WTC11 (cell line): ENCODE measurements at regions not wholly inside any gene's neighbourhood (a gene's known extent, or its start where the extent isn't known, plus 50 kb on each side); places are given as distances from the start of the nearest gene placed in this dataset.

Source experiments
- CBFB ChIP-seq: sonication (generic); formaldehyde crosslinking; IDR thresholded peaks from 2 replicates; pipeline ENCODE4 v1.8.1; 2022; ENCODE audit warnings: mild to moderate bottlenecking, low read depth, missing genetic modification reagents
- CREB1 ChIP-seq: sonication (generic); formaldehyde crosslinking; IDR thresholded peaks from 2 replicates; pipeline ENCODE4 v1.8.0; 2023; ENCODE audit warnings: mild to moderate bottlenecking, missing genetic modification reagents
- NFE2L1 ChIP-seq: sonication (generic); formaldehyde crosslinking; IDR thresholded peaks from 2 replicates; pipeline ENCODE4 v1.8.1; 2023; ENCODE audit warnings: missing genetic modification reagents
- SP1 ChIP-seq: sonication (generic); formaldehyde crosslinking; conservative IDR thresholded peaks from 2 replicates; pipeline ENCODE4 v1.8.1; 2022; ENCODE audit warnings: missing genetic modification reagents
- TF ChIP-seq, protein P1 (sequence below): fragments of 200-600 bp; IDR thresholded peaks from 2 replicates; pipeline ENCODE4 v1.8.0; 2022; ENCODE audit warnings: antibody characterized with exemption
- TF ChIP-seq, protein P2 (sequence below): sonication (generic); formaldehyde crosslinking; IDR thresholded peaks from 2 replicates; pipeline ENCODE4 v1.8.1; 2022; ENCODE audit warnings: low read depth, missing genetic modification reagents, borderline replicate concordance
- TF ChIP-seq, protein P3 (sequence below): sonication (generic); formaldehyde crosslinking; IDR thresholded peaks from 2 replicates; pipeline ENCODE4 v1.8.0; 2022; ENCODE audit warnings: mild to moderate bottlenecking, missing genetic modification reagents
- TF ChIP-seq, protein P4 (sequence below): sonication (generic); formaldehyde crosslinking; IDR thresholded peaks from 2 replicates; pipeline ENCODE4 v1.8.0; 2023; ENCODE audit warnings: missing genetic modification reagents
- TF ChIP-seq, protein P5 (sequence below): sonication (generic); formaldehyde crosslinking; IDR thresholded peaks from 2 replicates; pipeline ENCODE4 v1.8.0; 2023; ENCODE audit warnings: mild to moderate bottlenecking, missing genetic modification reagents

DNA sequence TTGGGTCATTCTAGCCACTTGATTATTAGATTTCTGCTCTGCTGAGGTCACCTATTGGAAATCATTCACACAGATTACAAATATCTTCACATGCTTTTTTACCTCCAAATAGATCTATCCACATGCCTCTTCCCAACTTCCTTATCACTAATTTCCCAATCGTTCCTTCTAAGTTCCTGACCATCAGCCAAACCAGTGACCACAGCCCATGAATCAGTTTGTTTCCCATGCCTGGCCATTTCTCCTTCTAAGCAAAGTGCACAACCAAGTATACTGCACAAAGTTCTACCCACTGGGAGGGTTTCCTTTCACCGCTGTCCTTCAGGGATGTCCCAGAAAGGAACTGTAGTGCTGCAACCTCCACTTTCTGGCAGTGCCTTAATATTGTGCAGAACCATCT is 140.5 kb upstream of the SYNDIG1 start:
- TF ChIP-seq, protein P1, sequence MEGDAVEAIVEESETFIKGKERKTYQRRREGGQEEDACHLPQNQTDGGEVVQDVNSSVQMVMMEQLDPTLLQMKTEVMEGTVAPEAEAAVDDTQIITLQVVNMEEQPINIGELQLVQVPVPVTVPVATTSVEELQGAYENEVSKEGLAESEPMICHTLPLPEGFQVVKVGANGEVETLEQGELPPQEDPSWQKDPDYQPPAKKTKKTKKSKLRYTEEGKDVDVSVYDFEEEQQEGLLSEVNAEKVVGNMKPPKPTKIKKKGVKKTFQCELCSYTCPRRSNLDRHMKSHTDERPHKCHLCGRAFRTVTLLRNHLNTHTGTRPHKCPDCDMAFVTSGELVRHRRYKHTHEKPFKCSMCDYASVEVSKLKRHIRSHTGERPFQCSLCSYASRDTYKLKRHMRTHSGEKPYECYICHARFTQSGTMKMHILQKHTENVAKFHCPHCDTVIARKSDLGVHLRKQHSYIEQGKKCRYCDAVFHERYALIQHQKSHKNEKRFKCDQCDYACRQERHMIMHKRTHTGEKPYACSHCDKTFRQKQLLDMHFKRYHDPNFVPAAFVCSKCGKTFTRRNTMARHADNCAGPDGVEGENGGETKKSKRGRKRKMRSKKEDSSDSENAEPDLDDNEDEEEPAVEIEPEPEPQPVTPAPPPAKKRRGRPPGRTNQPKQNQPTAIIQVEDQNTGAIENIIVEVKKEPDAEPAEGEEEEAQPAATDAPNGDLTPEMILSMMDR: no peak
- no peak for TF ChIP-seq SP1
- TF ChIP-seq, protein P2, sequence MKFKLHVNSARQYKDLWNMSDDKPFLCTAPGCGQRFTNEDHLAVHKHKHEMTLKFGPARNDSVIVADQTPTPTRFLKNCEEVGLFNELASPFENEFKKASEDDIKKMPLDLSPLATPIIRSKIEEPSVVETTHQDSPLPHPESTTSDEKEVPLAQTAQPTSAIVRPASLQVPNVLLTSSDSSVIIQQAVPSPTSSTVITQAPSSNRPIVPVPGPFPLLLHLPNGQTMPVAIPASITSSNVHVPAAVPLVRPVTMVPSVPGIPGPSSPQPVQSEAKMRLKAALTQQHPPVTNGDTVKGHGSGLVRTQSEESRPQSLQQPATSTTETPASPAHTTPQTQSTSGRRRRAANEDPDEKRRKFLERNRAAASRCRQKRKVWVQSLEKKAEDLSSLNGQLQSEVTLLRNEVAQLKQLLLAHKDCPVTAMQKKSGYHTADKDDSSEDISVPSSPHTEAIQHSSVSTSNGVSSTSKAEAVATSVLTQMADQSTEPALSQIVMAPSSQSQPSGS (CRISPR knock-in tag): no peak
- TF ChIP-seq CREB1 (CRISPR knock-in tag): no peak
- TF ChIP-seq, protein P3, sequence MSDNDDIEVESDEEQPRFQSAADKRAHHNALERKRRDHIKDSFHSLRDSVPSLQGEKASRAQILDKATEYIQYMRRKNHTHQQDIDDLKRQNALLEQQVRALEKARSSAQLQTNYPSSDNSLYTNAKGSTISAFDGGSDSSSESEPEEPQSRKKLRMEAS (CRISPR knock-in tag): no peak
- no peak for TF ChIP-seq NFE2L1 (CRISPR knock-in tag)
- no peak for TF ChIP-seq CBFB (CRISPR knock-in tag)
- TF ChIP-seq, protein P4, sequence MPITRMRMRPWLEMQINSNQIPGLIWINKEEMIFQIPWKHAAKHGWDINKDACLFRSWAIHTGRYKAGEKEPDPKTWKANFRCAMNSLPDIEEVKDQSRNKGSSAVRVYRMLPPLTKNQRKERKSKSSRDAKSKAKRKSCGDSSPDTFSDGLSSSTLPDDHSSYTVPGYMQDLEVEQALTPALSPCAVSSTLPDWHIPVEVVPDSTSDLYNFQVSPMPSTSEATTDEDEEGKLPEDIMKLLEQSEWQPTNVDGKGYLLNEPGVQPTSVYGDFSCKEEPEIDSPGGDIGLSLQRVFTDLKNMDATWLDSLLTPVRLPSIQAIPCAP (CRISPR knock-in tag): no peak
- TF ChIP-seq, protein P5, sequence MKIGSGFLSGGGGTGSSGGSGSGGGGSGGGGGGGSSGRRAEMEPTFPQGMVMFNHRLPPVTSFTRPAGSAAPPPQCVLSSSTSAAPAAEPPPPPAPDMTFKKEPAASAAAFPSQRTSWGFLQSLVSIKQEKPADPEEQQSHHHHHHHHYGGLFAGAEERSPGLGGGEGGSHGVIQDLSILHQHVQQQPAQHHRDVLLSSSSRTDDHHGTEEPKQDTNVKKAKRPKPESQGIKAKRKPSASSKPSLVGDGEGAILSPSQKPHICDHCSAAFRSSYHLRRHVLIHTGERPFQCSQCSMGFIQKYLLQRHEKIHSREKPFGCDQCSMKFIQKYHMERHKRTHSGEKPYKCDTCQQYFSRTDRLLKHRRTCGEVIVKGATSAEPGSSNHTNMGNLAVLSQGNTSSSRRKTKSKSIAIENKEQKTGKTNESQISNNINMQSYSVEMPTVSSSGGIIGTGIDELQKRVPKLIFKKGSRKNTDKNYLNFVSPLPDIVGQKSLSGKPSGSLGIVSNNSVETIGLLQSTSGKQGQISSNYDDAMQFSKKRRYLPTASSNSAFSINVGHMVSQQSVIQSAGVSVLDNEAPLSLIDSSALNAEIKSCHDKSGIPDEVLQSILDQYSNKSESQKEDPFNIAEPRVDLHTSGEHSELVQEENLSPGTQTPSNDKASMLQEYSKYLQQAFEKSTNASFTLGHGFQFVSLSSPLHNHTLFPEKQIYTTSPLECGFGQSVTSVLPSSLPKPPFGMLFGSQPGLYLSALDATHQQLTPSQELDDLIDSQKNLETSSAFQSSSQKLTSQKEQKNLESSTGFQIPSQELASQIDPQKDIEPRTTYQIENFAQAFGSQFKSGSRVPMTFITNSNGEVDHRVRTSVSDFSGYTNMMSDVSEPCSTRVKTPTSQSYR: no peak
